ENCODE measurements at regions not wholly inside any gene's neighbourhood (a gene's known extent, or its start where the extent isn't known, plus 50 kb on each side); places are given as distances from the start of the nearest gene placed in this dataset.

- TF ChIP-seq FOXK1 (CRISPR knock-in tag; IDR thresholded peaks at IDR 0.05) (no peak), ZNF532 (CRISPR knock-in tag; IDR thresholded peaks at IDR 0.05; ENCODE audit: borderline replicate concordance) (no peak), PRRX2 (CRISPR knock-in tag; IDR thresholded peaks at IDR 0.05) (no peak), SOX15 (CRISPR knock-in tag; IDR thresholded peaks at IDR 0.05) (no peak), ZNF232 (CRISPR knock-in tag; IDR thresholded peaks at IDR 0.05) (no peak), CREM (CRISPR knock-in tag; IDR thresholded peaks at IDR 0.05) (no peak), CDX4 (CRISPR knock-in tag; IDR thresholded peaks at IDR 0.05; ENCODE audit: borderline replicate concordance) (no peak), ZNF512 (CRISPR knock-in tag; IDR thresholded peaks at IDR 0.05; ENCODE audit: borderline replicate concordance) (no peak), E2F5 (CRISPR knock-in tag; IDR thresholded peaks at IDR 0.05) (no peak)
Measured at GRCh38 chr2:220365023-220365422, 737.6 kb downstream of the SLC4A3 start (continued).

GRCh38 chr2:220366765-220367164 lies 739.3 kb downstream of the SLC4A3 start:
- peaks cover 8% of the 10 kb centered on the region for H3K36me3 Mint-ChIP-seq
- TF ChIP-seq NFYB (CRISPR knock-in tag; conservative IDR thresholded peaks at IDR 0.05; ENCODE audit: low read depth) (no peak), ARID4B (CRISPR knock-in tag; IDR thresholded peaks at IDR 0.05; ENCODE audit: borderline replicate concordance) (no peak), PRDM15 (CRISPR knock-in tag; IDR thresholded peaks at IDR 0.05) (no peak), FOXP4 (CRISPR knock-in tag; IDR thresholded peaks at IDR 0.05) (no peak), ERG (CRISPR knock-in tag; IDR thresholded peaks at IDR 0.05) (no peak), IRF1 (CRISPR knock-in tag; IDR thresholded peaks at IDR 0.05) (no peak), MAX (CRISPR knock-in tag; IDR thresholded peaks at IDR 0.05) (no peak)

More at GRCh38 chr2:220366765-220367164, 739.3 kb downstream of the SLC4A3 start:
- Mint-ChIP-seq H3K27ac (no peak overlapping the region), H3K4me3 (no peak overlapping the region), H3K4me1 (no peaks in the 10 kb centered on the region), H3K9me3 (peaks cover 26% of the 10 kb centered on the region), H3K27me3 (ENCODE audit: low read depth) (no peaks in the 10 kb centered on the region)
- DNase-seq (ENCODE audit: low spot score) (no peak), ATAC-seq (no peak)
- ChIA-PET POLR2A (no interaction called here), CTCF (no interaction called here)

Measured in WTC11 (cell line).